BLaER1 (cell line): ENCODE measurements at regions not wholly inside any gene's neighbourhood (a gene's known extent, or its start where the extent isn't known, plus 50 kb on each side); places are given as distances from the start of the nearest gene placed in this dataset.
"Not testable (repeated sequence)": the region's sequence is repeated elsewhere in the genome, so short reads cannot be mapped to it uniquely, and the experiment has no call there.

Experiments
- H3K27ac ChIP-seq: shearing (Covaris generic); formaldehyde crosslinking; 2 replicates; pipeline ENCODE4 v1.8.1; 2022
- H3K27me3 ChIP-seq: shearing (Covaris generic); formaldehyde crosslinking; 2 replicates; pipeline ENCODE4 v1.8.1; 2022
- H3K36me3 ChIP-seq: shearing (Covaris generic); formaldehyde crosslinking; 2 replicates; pipeline ENCODE4 v1.8.1; 2022
- H3K4me1 ChIP-seq: shearing (Covaris generic); formaldehyde crosslinking; 2 replicates; pipeline ENCODE4 v1.8.1; 2022
- H3K4me2 ChIP-seq: shearing (Covaris generic); formaldehyde crosslinking; 2 replicates; pipeline ENCODE4 v1.8.1; 2022
- H3K4me3 ChIP-seq: shearing (Covaris generic); formaldehyde crosslinking; 2 replicates; pipeline ENCODE4 v1.8.1; 2022
- H3K9ac ChIP-seq: shearing (Covaris generic); formaldehyde crosslinking; 2 replicates; pipeline ENCODE4 v1.8.1; 2022
- H3K9me3 ChIP-seq: shearing (Covaris generic); formaldehyde crosslinking; 2 replicates; pipeline ENCODE4 v1.8.1; 2022
- H4K20me1 ChIP-seq: shearing (Covaris generic); formaldehyde crosslinking; 2 replicates; pipeline ENCODE4 v1.8.1; 2022
- Cebpa-rat ChIP-seq: shearing (Covaris generic); IDR thresholded peaks from 2 replicates; pipeline ENCODE4 v1.8.1; 2022

DNA sequence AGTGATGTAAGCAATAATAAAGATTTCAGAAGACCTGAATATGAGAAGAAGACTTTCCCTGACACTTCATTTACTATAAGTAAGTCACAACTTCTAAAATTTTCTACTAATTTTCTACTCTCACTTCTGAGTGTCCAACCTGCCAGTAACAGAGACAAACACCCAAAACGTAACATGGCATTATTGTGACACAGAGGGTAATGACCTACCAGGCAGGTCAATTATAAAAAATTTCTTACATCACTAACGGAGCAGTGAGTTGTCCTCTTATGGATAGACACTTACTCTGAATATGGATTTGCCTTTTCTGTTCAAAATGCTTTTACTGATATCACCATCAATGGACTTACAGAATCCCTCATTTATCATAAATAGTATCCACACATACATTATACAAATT, 405.9 kb upstream of the MAGEB16 start:
- H3K4me1 ChIP-seq = no peaks in the 10 kb centered on the region
- no peaks in the 10 kb centered on the region; the same call in 1 of the 2 replicates for H4K20me1 ChIP-seq
- no peak for TF ChIP-seq Cebpa-rat
- H3K4me2 ChIP-seq = no peak overlapping the region
- no peaks in the 10 kb centered on the region for H3K36me3 ChIP-seq
- no peaks in the 10 kb centered on the region for H3K9me3 ChIP-seq
- no peak overlapping the region for H3K9ac ChIP-seq
- H3K27me3 ChIP-seq = peaks cover 56% of the 10 kb centered on the region
- H3K4me3 ChIP-seq = no peak overlapping the region
- no peak overlapping the region for H3K27ac ChIP-seq

DNA sequence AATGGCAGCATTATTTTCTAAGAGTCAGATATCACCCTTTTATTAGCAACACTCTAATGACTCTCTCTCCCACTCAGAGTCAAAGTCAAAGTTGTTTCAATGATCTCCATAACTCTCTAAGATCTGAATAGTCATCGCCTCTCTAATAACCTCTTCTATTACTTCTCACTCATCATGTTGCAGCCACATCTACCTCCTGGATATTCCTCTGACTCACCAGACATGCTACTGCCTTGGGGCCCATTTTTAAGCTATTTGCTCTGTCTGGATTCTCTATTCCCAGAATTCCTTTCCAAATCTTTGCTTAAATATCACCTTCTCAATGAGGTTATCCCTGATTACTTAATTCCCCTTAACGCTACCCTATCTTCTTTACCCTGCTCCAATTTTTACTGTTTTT, 391.8 kb upstream of the MAGEB16 start:
- H3K9me3 ChIP-seq = no peaks in the 10 kb centered on the region
- no peak overlapping the region for H3K4me2 ChIP-seq
- TF ChIP-seq Cebpa-rat = no peak
- no peaks in the 10 kb centered on the region for H3K36me3 ChIP-seq
- no peaks in the 10 kb centered on the region for H4K20me1 ChIP-seq
- no peaks in the 10 kb centered on the region for H3K4me1 ChIP-seq
- H3K9ac ChIP-seq = no peak overlapping the region
- H3K4me3 ChIP-seq = no peak overlapping the region
- no peak overlapping the region for H3K27ac ChIP-seq
- H3K27me3 ChIP-seq = peaks cover 65% of the 10 kb centered on the region

DNA sequence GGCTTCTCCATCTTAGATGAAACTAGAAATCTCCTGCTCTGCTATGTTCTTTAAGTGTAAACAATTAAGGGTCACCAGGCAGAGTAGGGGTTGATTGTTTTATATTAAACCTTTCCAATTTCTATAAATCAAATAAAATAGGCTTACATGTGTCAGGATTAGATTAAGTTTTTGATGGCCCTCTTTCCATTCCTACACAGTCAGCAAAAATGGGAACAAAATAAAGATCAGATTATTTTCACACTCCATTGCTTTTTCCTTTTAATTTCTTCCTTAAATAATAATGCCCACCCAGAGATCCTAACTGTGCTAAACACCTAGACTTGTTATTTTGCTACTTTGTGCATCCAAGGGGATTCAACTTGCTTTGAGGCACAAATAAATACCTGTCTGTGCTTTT, 381.4 kb upstream of the MAGEB16 start:
- Histone ChIP-seq H3K27ac (no peak overlapping the region), H3K9me3 (no peaks in the 10 kb centered on the region), H3K27me3 (peaks cover 35% of the 10 kb centered on the region), H3K4me2 (no peak overlapping the region), H3K4me3 (no peak overlapping the region), H3K36me3 (no peaks in the 10 kb centered on the region), H3K4me1 (no peaks in the 10 kb centered on the region), H3K9ac (no peak overlapping the region), H4K20me1 (no peaks in the 10 kb centered on the region)
- TF ChIP-seq Cebpa-rat = no peak

DNA sequence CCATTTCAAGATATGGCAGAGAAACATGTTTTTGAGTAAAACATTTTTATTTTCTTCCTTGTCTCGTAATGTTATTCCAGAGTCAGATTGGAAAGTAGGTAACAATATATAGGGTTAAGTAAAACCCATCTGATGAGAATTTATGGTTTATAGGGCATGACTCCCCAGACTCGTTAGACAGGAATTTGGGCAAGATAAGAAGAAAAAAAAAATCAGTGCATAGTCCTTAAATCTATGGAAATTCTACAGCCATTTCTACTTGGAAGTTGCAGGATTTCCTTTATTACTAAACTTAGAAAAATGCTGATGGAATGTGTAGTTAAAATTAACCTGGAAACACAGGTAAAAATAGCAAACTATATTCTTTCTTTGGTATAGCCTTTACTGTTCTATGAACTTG, 366.1 kb upstream of the MAGEB16 start:
- H3K9me3 ChIP-seq = peaks cover 11% of the 10 kb centered on the region
- peaks cover 52% of the 10 kb centered on the region for H3K27me3 ChIP-seq
- TF ChIP-seq Cebpa-rat = no peak
- H3K4me3 ChIP-seq = no peak overlapping the region
- H3K27ac ChIP-seq = no peak overlapping the region
- no peaks in the 10 kb centered on the region for H4K20me1 ChIP-seq
- H3K4me2 ChIP-seq = no peak overlapping the region
- no peak overlapping the region for H3K9ac ChIP-seq
- H3K36me3 ChIP-seq = no peaks in the 10 kb centered on the region
- no peaks in the 10 kb centered on the region for H3K4me1 ChIP-seq

DNA sequence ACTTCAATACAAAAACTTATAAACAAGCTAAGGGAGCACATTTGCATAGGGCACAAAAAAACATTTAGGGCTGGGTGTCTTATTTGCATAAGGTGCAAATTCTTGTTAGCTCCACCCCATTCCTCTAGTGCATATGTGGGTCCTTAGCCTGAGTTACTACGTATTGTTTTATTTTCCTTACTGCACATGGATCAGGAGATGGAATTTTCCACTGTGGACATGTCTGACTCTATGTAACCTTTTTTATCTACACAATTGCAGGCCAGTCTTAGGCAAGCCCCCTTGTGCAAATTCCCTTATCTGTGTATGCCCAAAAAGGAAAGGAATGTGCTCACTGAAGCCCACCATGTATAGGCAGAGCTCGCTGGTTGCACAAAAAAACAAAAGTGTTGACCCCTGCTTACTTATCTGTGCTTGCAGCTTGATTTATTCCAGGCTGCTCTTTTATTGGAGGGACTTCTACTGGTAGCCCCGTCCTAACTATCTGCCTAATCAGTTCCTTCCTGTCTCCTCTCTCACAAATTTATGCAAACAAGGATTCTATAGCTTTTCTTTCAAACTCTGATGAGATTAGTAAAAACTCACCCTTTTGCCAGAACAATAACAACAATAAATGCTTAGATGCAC, 359.0 kb upstream of the MAGEB16 start:
- H3K36me3 ChIP-seq = no peaks in the 10 kb centered on the region
- no peak for TF ChIP-seq Cebpa-rat
- H3K4me2 ChIP-seq = no peak overlapping the region
- no peak overlapping the region for H3K4me3 ChIP-seq
- peaks cover 32% of the 10 kb centered on the region for H3K9me3 ChIP-seq
- H3K27ac ChIP-seq = no peak overlapping the region
- no peak overlapping the region for H3K9ac ChIP-seq
- H4K20me1 ChIP-seq = no peaks in the 10 kb centered on the region
- H3K27me3 ChIP-seq = peaks cover 47% of the 10 kb centered on the region
- no peaks in the 10 kb centered on the region for H3K4me1 ChIP-seq

DNA sequence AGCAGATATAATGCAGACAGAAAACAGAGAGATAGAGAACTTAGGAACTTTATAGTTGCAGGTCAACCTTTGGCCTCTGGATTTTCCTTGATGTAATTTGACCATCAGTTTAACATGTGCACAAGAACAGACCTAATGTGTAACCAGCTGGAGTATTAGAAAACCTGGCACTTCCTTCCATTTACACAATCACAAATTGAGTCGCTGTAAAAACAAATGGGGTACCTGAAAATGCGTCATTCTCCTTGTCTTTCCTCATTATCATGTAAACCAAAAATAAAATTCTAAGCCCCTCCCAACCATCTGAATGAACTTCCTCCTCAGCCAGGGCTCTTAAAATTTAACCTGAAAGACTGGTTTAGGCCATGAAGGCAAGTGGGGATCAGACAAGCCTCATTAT, 358.4 kb upstream of the MAGEB16 start:
- Histone ChIP-seq H3K9ac (no peak overlapping the region), H3K9me3 (peaks cover 32% of the 10 kb centered on the region), H3K27ac (no peak overlapping the region), H3K36me3 (no peaks in the 10 kb centered on the region), H3K4me1 (no peaks in the 10 kb centered on the region), H3K4me3 (no peak overlapping the region), H3K27me3 (peaks cover 48% of the 10 kb centered on the region), H3K4me2 (no peak overlapping the region), H4K20me1 (no peaks in the 10 kb centered on the region)
- TF ChIP-seq Cebpa-rat = no peak

DNA sequence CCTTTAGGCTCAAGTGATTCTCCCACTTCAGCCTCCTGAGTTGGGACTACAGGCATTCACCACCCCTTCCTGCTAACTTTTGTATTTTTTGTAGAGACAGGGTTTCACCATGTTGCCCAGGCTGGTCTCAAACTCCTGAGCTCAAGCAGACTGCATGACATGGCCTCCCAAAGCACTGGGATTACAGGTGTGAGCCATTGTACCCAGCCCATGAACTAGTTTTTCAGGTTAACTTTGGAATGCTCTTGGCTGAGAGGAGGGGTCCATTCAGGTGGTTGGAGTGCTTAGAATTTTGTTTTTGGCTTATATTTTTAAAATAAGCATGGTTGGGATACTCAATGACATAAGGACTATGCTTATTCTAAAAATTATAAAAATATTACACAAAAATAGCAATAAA, 355.7 kb upstream of the MAGEB16 start:
- no peak overlapping the region for H3K4me2 ChIP-seq
- peaks cover 62% of the 10 kb centered on the region for H3K27me3 ChIP-seq
- no peaks in the 10 kb centered on the region for H3K36me3 ChIP-seq
- H3K4me3 ChIP-seq = no peak overlapping the region
- no peak overlapping the region for H3K9ac ChIP-seq
- no peak overlapping the region for H3K27ac ChIP-seq
- H3K4me1 ChIP-seq = no peaks in the 10 kb centered on the region
- no peak for TF ChIP-seq Cebpa-rat
- H3K9me3 ChIP-seq = peaks cover 17% of the 10 kb centered on the region
- H4K20me1 ChIP-seq = no peaks in the 10 kb centered on the region

DNA sequence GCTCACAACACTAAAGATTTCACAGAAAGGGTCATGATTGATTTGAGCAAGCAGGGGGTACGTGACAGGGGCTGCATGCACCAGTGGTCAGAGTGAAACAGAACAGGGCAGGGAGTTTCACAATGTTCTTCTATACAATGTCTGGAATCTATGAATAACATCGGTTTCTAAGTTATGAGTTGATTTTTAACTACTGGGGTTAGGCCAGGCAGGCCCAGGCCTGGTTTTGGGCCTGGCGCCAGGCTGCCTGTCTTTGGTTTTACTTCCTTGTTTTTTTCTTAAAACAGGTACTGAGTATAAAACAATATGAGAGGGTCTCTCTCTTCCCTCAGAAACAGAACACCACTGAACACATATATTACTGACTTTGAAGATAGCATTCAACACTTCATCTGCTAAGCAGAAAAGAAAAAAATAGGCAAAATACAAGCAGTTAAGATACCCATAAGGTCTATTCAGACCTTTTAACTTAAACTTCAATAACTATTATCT, 355.0 kb upstream of the MAGEB16 start:
- not testable (repeated sequence) for H3K27ac ChIP-seq, H3K4me3 ChIP-seq, H3K9ac ChIP-seq, H3K4me1 ChIP-seq, H4K20me1 ChIP-seq, H3K36me3 ChIP-seq, H3K4me2 ChIP-seq
- peaks cover 69% of the 10 kb centered on the region for H3K27me3 ChIP-seq
- peaks cover 14% of the 10 kb centered on the region for H3K9me3 ChIP-seq

DNA sequence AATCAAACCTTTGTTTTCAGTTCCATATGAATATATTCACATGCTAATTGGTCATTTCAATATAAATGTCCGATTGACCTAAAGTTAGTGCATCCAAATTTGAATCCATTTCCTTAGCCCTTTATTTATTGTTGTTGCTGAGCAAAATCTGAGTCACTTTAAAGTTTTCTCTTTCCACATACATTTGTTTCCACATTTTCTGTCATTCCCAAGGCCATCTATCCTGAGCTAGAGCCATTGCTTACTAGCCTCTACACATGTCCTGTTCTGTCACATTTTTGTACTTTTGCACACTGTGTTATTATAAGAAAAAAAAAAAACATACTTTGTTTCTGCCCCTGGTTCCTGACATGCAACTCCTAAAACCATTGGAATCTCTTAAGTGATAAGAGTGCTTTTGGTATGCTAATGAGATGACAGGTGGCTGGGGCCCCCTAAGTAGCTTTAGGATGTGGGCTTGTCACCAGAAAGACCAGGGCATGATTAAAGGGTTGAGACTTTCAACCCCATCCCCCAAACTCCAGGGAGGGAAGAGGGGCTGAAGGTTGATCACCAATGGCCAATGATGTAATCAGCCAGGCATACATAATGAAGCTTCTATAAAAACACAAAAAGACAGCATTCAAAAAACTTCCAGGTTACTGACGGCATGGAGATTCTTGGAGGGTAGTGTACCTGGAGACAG, 353.3 kb upstream of the MAGEB16 start:
- Histone ChIP-seq H3K4me3 (no peak overlapping the region), H3K36me3 (no peaks in the 10 kb centered on the region), H3K4me2 (no peak overlapping the region), H3K9ac (no peak overlapping the region), H3K27ac (no peak overlapping the region), H4K20me1 (no peaks in the 10 kb centered on the region), H3K9me3 (peaks cover 6% of the 10 kb centered on the region; the same call in 1 of the 2 replicates), H3K27me3 (peaks cover 68% of the 10 kb centered on the region), H3K4me1 (no peaks in the 10 kb centered on the region)
- no peak for TF ChIP-seq Cebpa-rat

DNA sequence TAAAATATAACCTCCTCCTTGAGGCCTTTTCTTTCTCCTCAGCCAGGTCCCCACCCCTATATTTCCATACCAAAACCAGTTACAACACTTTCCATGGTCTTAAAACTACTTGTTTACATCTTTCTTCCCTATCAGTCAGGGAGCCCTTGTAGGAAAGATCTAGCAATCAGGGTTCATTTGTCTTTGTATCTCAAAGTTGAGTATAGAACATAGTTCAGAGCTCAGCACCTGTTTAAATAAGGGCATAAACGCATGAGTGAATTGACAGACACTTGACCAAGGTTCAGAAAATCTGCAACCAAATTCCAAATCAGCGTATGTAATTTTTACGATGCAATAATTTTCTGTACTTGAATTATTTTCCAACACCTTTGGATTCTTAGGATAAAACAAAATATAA, 352.2 kb upstream of the MAGEB16 start:
- Histone ChIP-seq H4K20me1 (no peaks in the 10 kb centered on the region), H3K27me3 (peaks cover 61% of the 10 kb centered on the region), H3K27ac (no peak overlapping the region), H3K9me3 (no peaks in the 10 kb centered on the region; the same call in 1 of the 2 replicates), H3K4me1 (no peaks in the 10 kb centered on the region), H3K36me3 (no peaks in the 10 kb centered on the region), H3K4me3 (no peak overlapping the region), H3K4me2 (no peak overlapping the region), H3K9ac (no peak overlapping the region)
- no peak for TF ChIP-seq Cebpa-rat
